Type B pancreatic cell (in vitro differentiated cells): ENCODE measurements at regions not wholly inside any gene's neighbourhood (a gene's known extent, or its start where the extent isn't known, plus 50 kb on each side); places are given as distances from the start of the nearest gene placed in this dataset.

Experiments
- DNase-seq: peaks from one replicate; pipeline ENCODE4 v3.0.0; 2021; ENCODE audit warnings: mixed read lengths; ENCODE audit not compliant: unreplicated experiment; ENCODE audit errors: extremely low spot score
- H3K27ac Mint-ChIP-seq: 2 replicates; pipeline ENCODE4 v1.8.0; 2021; ENCODE audit warnings: mild to moderate bottlenecking, mixed read lengths
- H3K27me3 Mint-ChIP-seq: 2 replicates; pipeline ENCODE4 v1.8.0; 2021; ENCODE audit warnings: mixed read lengths
- H3K36me3 Mint-ChIP-seq: 2 replicates; pipeline ENCODE4 v1.8.0; 2021; ENCODE audit warnings: mixed read lengths
- H3K4me1 Mint-ChIP-seq: one replicate; pipeline ENCODE4 v1.8.0; 2021; ENCODE audit warnings: mixed read lengths; ENCODE audit not compliant: unreplicated experiment
- H3K4me3 Mint-ChIP-seq: 2 replicates; pipeline ENCODE4 v1.8.0; 2021; ENCODE audit warnings: mild to moderate bottlenecking, mixed read lengths
- H3K9me3 Mint-ChIP-seq: 2 replicates; pipeline ENCODE4 v1.8.0; 2021; ENCODE audit warnings: mixed read lengths
- CTCF ChIP-seq: fragments of 200-600 bp; sonication (generic); conservative IDR thresholded peaks from 2 replicates; pipeline ENCODE4 v1.5.0; 2021; ENCODE audit warnings: antibody characterized with exemption, mild to moderate bottlenecking

- no peak for TF ChIP-seq CTCF
- no peak overlapping the region for H3K27ac Mint-ChIP-seq
- H3K9me3 Mint-ChIP-seq = peaks cover 5% of the 10 kb centered on the region
- no peak for DNase-seq
- H3K36me3 Mint-ChIP-seq = peaks cover 3% of the 10 kb centered on the region
- H3K4me1 Mint-ChIP-seq = peaks cover 31% of the 10 kb centered on the region
- no peak overlapping the region for H3K4me3 Mint-ChIP-seq
- H3K27me3 Mint-ChIP-seq = no peaks in the 10 kb centered on the region
Measured at GRCh38 chr1:219541946-219542345, 71.0 kb downstream of the ZC3H11B start.

DNA sequence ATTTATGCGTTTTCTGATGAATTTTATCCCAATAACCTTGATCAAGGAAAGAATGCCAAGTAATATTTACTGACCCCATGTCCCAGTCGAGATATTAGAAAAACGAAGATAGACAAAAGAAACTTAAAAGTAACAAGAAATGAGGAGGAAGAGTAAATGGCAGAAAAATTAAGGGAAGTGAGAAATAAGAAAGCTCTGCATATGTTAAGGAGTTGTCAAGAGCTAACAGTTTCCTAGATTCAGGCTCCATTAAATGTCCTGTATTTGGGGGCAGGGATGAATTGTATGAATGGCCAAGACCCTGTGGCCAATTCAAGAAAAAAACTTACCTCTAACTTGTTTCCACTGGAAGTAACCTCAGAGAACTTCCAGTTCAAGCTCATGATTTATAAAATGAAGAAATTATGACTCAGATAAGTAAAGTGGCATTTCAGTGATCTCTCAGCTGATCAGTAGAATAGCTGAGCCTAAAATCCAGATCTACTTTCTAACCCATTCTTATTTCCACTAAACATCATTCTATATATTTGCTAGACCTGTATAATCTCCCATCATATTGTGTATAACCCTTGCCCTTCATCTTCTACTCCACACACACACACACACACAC lies 73.2 kb downstream of the ZC3H11B start:
- DNase-seq = no peak
- TF ChIP-seq CTCF = no peak
- peaks cover 5% of the 10 kb centered on the region for H3K9me3 Mint-ChIP-seq
- peaks cover 41% of the 10 kb centered on the region for H3K4me1 Mint-ChIP-seq
- no peak overlapping the region for H3K27ac Mint-ChIP-seq
- H3K36me3 Mint-ChIP-seq = peaks cover 3% of the 10 kb centered on the region
- H3K27me3 Mint-ChIP-seq = no peaks in the 10 kb centered on the region
- H3K4me3 Mint-ChIP-seq = no peak overlapping the region

DNA sequence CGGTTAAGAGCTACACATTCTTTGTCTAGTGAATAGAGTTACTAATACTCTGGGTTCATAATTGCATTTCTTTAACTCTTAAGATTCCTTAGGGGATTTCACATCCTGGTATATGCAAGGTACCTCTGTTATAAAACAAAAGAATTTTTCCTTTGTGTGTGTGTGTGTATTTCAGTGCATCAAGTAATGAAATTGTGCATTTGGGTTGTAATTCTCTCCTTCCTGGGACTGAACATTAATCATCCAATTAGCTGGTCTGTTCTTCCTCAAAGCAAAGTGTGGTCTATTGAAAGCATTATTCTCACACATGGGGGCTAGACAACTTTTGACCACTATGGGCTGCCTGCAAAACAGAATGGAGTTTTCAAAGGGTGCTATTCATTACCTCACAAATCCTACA lies 74.0 kb downstream of the ZC3H11B start:
- H3K36me3 Mint-ChIP-seq = no peaks in the 10 kb centered on the region
- no peaks in the 10 kb centered on the region for H3K9me3 Mint-ChIP-seq
- TF ChIP-seq CTCF = no peak
- no peak overlapping the region for H3K27ac Mint-ChIP-seq
- no peak for DNase-seq
- H3K27me3 Mint-ChIP-seq = no peaks in the 10 kb centered on the region
- H3K4me3 Mint-ChIP-seq = no peak overlapping the region
- peaks cover 36% of the 10 kb centered on the region for H3K4me1 Mint-ChIP-seq

DNA sequence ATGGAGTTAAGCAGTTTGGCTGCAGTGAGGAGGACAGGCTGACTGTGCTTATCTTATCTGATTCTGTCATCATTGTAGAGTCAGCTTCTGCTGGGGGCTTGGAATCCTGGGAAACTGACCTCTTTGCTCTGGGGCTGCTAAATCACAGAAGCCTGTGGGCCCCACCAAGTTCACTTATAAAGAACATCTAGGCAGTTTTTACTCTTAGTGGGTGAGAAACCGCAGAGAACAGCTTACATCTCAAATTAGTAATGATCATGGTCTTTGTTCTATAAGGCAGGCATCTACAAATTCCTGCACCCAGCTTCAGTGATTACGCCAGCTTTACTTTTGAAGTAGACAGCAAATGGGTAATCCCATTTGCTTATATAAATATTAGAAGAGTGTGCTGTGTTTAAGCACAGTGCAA lies 75.7 kb downstream of the ZC3H11B start:
- Mint-ChIP-seq H3K4me3 (no peak overlapping the region), H3K27me3 (no peaks in the 10 kb centered on the region), H3K36me3 (no peaks in the 10 kb centered on the region), H3K9me3 (peaks cover 9% of the 10 kb centered on the region), H3K27ac (no peak overlapping the region), H3K4me1 (peaks cover 45% of the 10 kb centered on the region)
- no peak for TF ChIP-seq CTCF
- DNase-seq = no peak

DNA sequence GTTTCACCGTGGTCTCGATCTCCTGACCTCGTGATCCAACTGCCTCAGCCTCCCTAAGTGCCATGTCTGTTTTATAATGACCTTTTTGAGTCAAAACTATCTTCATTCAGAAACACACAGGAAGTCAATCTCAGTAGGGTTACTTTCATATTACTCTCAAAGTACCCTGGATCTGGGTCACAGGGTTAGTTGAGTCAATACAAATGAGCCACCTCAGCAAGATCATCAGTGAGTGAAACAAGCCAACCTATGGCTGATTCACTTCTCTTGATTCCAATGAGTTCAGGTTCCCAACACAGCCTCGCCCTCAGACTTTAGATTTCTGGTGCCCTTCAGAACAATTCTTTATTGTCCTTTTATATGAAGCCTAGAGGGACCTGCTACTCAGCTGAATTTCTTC lies 76.9 kb downstream of the ZC3H11B start:
- TF ChIP-seq CTCF = no peak
- Mint-ChIP-seq H3K4me3 (no peak overlapping the region), H3K36me3 (no peaks in the 10 kb centered on the region), H3K27me3 (no peaks in the 10 kb centered on the region), H3K4me1 (peaks cover 45% of the 10 kb centered on the region), H3K27ac (no peak overlapping the region), H3K9me3 (peaks cover 14% of the 10 kb centered on the region)
- DNase-seq = no peak

DNA sequence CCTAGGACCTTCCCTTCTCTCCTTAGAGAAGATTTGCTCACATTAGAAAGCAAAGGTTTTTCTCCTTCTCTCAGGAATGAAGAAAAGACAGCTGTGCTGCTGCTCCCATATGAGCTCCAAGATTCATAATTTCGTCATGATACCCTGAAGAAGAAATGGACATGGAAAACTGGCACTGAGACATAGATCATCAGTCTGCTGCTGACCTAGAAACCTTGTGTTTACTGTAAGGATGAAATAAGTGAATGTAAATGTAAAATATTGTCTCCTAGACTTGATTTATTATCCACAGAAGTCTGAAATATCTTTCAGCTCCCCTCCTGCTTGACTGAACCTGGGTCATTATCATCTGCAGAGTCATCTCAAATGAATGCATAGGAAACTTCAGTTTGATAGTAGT lies 77.9 kb downstream of the ZC3H11B start:
- no peak for TF ChIP-seq CTCF
- Mint-ChIP-seq H3K27me3 (no peaks in the 10 kb centered on the region), H3K36me3 (no peaks in the 10 kb centered on the region), H3K4me1 (peaks cover 45% of the 10 kb centered on the region), H3K4me3 (no peak overlapping the region), H3K27ac (no peak overlapping the region), H3K9me3 (peaks cover 14% of the 10 kb centered on the region)
- no peak for DNase-seq
